GM19468 (cell line): ENCODE measurements at regions not wholly inside any gene's neighbourhood (a gene's known extent, or its start where the extent isn't known, plus 50 kb on each side); places are given as distances from the start of the nearest gene placed in this dataset.

Experiments
- ATAC-seq: cut with Tn5 transposase; IDR thresholded peaks from one replicate; pipeline ENCODE4 v1.9.1; 2021; ENCODE audit warnings: mild to moderate bottlenecking, moderate library complexity, moderate number of reproducible peaks; ENCODE audit not compliant: unreplicated experiment; ENCODE audit errors: extremely low read depth

DNA sequence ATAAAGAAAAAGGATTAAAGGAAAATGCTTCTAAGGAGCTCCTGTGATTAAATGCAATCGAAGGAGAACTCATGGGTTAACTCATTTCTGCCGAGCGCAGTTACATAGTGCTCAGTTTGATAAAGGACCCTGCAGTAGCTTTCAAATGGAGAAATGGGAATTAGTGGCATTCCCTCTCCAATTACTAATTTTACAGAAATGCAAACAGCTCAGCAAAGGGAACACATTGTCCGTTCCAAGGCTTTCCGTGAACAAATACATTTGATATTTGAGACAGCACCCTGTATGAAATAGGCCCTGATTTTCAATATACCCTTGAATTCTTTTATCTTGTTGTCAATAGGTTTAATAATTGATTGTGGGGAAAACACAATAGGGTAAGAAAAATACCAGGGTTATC is 375.9 kb upstream of the TSHZ2 start:
- no peak for ATAC-seq

DNA sequence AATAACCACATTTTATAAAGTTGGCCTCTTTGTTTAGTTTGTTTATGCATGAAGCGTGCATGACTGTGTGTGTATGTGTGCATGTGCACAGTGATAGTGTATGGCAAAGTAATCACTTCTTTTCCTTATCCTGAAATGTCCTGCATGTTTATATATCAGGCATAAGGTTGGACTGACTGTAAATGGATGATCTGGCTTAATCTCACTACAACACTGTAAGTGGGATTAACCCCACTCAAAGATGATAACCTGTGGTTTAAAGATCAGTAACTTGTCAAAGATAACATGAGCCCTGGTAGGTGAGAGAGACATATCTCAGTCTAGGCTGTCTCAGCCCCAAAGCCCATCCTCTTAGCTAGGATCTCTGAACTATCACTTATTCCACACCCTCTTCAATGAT is 376.6 kb upstream of the TSHZ2 start:
- no peak for ATAC-seq

DNA sequence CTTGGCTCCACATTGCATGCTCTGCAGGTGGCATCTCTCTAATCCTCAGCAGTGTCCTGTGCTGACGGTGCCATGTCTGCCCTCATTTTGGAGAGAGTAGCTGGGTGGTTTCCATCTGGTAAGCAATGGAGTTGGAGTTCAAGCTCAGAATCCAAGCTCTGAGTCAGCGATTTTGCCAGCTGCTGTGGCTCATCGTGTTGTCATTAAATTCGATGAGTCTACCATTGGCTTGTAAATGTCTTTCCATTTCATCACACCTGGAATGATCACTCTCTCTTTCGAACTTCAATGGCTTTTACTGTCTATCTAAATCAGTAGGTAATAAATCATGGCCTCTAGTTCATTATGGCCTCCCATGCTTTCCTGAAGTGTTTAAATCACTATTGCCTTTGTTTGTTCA is 378.5 kb upstream of the TSHZ2 start:
- ATAC-seq: no peak

DNA sequence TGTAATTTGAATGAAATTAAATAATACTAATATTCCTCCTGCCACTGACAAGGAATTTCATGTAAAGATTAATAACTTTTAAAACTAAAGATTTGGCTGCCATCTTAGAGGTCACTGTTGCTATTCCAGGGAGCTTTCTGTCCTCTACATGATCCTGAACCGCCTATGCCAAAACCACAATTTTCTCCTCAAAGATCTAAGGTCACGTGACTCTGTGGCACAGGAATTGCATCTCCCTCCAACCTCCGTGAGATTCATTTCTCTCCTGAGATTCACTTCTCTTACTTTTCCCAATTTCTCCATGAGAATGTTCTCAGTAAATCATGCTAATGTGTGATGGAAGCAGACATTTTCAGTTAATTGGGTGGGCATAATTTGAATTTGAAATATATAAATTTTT is 379.6 kb upstream of the TSHZ2 start:
- no peak for ATAC-seq

DNA sequence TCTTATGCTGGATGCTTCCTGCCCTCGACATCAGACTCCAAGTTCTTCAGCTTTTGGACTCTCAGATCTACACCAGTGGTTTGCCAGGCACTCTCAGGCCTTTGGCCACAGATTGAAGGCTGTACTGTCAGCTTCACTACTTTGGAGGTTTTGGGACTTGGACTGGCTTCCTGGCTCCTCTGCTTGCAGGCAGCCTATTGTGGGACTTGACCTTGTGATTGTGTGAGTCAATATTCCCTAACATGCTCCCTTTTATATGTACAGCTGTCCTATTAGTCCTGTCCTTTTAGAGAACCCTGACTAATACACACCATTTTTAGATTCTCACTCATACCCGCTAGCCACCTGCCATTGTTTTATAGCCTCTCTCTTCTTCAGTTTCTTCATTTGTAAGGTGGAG is 382.1 kb upstream of the TSHZ2 start:
- ATAC-seq: no peak

DNA sequence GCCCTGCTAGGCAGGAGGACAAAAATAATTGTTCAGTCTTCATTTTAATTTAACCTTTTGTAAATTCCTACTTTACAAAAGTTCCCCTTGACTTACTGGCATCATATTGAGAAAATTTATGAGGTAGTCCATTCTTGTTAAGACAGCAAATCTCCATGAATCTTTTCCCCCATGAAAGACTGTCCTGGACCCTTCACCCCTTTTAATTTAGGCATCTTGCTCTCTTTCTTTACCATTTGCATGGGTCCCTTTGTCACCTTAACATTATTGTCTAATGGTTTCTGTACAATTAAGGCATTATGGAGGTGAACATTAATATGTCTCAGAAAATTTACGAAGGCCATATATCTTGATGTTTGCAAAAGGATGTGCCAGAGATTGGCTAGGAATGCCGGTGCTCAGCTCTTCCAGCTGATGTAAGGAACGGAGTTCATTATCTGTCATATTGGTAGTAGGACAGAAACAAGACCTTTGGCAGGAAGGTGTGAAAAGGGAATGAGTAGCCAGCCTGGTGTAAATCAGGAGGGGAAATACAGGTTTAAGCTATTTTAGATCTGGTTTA is 382.8 kb upstream of the TSHZ2 start:
- no peak for ATAC-seq

DNA sequence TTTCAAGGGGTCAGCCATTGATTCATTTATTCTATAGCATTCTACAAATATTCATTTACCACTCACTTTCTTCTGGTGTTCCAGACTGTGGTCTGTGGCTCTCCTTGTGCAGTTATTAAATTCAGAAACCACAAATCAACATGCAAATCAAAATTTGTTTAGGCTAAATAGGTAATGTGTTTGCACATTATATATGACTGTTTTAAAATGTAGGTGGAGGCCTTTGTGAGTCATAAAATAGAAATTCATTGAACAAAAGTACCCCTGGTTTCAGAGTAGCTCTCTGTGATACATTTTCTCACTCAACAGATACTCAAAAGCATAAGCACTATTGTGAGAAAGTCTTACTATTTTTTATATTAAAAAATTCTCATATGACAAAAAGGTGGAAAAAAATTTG is 385.5 kb upstream of the TSHZ2 start:
- no peak for ATAC-seq

DNA sequence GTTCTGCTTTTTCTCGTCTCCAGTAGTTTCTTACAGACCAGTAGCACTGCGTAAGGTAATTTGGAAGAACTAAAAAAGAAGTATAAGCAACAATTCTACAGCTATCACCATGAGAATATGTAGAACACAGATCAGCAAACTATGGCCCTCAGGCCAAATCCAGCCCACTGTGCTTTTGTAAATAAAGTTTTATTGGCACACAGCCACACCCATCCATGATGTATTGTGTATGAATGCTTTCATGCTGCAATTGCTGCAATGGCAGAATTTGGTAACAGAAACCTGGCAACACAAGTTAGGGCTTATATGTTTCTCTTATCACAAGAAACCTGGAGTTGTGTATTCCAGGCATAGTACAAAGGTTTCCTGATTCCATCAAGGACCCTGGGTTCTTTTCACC is 386.8 kb upstream of the TSHZ2 start:
- ATAC-seq: no peak

DNA sequence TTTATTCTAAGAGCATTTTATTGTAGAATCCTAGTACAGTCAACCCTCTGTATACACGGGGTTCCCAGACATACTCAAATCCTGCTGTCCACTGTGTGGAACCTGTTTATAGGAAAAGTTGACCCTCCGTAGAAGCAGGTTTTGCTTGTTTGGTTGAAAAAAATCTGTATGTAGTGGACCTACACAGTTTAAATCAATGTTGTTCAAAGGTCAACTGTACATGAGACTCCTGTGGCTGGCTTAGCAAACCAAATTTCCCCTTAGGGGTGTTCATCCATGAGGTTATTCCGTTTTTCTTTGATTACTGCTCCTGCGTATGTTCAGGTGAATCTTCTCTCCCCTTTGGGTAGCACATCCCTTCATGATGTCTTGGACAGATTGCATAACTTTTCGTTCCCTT is 387.0 kb upstream of the ZFP64 start:
- no peak for ATAC-seq

DNA sequence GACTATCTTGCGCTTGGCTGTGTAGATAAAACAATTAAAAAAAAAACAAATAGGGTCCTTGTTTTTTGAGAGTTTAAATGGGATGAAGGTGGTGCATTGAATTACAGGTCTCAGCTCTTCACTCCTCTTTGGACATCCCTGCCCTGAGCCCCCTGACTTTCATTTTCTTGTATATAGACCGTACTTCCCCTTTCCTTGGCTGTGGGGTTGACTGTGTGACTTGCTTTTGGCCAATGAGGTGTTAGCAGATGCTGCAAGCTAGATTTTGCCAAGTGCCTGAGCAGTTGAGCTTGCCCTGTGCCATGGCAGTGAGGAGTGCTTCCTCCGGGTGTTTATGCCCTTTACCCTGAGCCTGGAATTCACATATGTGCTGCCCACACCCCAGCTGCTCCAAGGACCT is 386.1 kb upstream of the ZFP64 start:
- ATAC-seq: no peak

DNA sequence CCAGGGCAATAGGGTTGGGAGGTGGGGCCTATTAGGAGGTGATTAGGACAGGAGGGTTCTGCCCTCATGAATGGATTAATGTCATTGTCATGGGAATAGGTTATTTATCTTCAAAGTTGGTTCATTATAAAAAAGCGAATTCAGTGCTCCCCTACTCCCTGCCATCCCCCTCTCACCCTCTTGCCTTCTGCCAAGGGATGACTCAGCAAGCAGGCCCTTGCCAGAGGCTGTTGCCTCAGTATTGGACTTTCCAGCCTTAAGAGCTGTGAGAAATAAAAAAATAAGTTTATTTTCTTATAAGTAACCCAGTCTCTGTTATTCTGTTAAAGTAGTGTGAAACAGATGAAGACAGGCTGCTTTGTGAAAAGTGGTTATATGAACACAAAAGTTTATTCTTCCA is 381.1 kb upstream of the ZFP64 start:
- ATAC-seq: no peak

DNA sequence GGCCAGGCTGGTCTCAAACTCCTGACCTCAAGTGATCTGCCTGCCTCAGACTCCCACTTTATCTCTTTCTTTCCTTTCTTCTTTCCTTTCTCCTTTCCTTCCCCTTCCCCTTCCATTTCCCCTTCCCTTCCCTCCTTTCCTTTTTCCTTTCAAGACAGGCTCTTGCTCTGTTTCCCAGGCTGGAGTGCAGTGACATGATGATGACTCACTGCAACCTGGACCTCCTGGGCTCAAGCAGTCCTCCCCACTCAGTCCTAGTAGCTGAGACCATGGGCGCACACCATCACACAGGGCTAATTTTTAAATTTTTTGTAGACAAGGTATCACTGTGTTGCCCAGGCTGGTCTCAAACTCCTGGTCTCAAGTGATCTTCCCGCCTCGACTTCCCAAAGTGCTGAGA is 377.6 kb upstream of the ZFP64 start:
- ATAC-seq: no peak

DNA sequence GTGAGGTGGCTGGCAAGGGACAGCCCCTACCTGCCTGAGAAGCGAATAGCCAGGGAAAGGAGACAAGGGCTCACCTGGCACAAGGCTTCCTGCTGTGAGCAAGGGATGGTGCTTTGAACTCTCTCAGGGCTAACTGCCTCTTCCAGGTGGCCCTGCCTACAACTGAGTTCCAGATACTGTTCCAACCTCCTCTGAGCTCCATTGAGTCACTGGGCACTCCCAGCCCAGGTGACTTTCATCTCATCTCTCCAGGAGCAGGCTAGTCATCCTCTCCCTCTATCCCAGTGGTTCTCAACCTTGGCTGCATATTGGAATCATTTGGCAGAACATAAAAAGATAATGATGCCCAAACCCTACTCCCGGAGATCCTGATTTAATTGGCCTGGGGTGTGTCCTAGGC is 374.0 kb upstream of the ZFP64 start:
- no peak for ATAC-seq

DNA sequence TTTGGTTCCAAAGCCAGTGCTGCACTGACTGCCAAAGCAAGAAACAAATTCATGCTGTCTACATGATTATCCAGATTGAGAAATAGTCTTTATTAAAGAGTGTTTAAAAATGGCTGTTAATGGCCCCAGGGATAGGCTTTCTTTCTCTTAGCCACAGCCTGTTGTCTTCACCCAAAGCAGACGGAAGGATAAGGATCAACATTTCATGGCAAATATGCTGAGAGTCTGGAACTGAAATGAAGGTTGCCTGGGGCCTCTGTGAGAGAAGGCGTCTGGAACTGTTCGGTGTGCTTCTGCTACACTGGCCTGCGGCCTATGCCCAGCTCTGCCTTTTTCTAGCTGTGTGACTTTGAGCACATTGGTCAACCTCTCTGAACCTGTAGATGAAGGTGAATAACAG is 373.0 kb upstream of the ZFP64 start:
- no peak for ATAC-seq

DNA sequence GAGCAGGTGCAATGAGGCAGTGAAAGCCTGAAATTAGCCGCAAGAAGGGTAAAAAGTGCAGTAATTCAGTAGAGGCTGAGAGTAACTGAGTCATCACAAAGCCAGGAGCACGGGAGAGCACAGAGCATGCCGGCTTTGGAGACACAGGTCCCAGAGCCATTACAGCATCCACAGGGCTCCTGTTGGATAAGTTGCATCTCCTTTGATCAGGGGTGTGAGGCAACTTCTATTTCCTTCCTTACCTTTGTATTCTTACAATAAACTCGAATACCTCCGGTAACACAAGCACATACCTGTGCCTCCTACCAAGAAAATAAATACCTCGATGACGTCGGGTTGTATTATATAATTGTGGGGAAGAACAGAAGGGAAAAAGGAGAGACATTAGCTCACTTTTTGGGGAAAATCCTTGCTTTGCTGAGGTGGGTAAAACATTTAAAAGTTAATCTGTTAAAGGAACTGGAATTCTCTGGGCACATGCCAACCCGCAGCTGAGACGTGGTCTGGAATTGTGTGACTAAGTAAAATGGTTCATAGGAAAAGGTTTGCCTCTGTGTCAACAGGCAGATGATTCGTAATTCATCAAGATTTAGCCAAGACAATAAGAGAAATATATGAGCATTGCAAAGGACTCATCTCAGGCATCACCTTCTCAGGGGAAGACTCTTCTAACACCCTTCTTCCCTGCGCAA is 360.7 kb upstream of the ZFP64 start:
- ATAC-seq: no peak

DNA sequence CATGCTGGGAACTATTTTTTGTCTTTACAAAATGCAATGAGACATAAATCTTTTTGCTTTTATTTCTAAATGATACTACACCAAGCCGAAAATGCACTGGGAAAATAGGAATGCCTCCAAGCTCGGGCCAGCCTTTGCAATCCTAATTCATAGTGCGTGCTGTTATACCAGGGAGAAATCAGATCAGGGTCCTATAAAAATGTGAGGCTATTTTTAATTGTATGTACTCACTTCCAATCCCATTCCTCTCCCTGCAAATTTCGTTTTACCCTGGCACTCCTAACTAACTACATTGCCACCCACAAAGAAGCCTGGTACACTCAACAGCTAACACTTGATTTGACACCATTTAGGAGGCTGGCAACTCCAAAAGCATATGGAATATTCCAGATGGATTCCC is 350.6 kb upstream of the ZFP64 start:
- no peak for ATAC-seq

DNA sequence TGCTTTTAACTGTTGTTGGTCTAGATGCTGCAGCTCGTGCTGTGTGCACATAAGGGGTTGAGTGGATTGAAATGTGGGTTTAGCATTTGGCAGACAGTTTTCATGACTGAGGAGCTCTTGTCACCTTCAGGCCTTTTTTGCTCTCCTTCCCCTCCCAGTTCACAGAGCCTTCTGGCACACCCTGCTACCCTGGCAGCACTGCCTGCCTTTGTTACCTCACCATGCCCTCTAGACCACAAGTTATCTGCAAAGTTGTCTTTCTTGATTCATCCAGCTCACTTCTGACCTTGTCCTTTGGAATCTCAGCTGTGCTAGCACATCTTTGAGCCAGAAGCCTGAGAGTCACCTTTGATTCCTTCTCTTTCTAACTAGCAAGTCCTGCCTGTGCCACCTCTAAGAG is 348.9 kb upstream of the ZFP64 start:
- ATAC-seq: no peak

DNA sequence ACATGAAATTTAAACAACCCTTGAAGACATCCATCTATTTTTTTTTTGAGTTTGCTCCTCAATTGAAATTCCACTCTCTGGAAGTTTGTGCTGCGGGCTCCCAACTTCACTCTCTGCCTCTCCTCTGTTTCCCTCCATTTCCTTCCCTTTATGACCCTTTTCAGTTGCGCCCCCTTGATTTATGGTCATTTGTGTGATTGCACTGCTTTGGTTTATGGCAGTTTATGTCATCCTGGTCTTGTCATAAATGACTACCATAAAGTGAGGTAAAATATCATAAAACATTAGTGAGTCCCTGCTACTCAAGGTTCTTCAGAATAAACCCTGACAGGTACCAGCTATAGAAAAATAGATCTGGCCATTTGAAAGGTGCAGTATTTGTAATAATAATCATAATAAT is 348.3 kb upstream of the ZFP64 start:
- no peak for ATAC-seq

DNA sequence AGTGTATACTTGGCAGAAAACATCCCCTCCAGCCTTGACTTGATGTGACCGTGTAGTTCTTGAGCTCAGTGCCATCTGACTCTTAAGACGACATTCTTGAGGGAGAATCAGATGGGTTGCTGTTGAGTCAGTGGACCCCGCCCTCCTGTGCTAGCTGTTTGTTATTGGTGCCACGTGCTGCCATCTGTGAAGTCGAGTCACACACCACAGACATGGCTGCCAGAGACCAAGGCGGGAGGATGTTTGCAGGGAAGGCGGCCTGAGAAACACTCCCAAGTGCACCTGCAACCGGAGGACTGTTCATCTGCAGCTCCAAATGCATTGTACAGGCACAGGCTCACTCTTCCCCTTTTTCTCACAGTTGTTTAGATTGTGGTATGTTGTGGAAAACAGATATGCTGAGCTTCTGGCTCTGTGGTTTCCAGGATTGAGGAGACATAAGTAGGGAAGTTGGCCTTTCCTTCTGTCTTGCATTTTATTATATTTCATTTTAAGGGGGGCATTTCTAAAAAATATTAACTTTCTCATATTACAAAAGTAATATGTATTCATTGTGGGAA is 345.3 kb upstream of the ZFP64 start:
- no peak for ATAC-seq

DNA sequence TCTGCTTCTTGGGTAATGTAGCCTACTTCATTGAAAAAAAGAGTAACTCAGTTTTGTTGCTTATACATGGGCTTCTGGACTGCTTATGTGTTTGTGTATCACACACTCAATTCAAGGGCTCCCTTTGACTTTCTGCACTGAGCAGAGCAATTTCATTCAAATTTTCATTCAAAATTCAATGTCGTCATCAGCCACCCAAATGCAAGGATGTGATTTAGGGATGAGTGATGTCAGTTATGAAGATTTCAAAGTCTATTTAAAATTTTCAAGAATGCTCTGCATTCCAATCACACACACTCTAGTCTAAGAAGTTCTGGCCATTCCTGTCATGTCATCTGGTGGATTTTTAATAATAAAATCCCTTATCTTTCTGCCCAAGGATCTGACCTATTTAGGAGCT is 344.5 kb upstream of the ZFP64 start:
- ATAC-seq: no peak

DNA sequence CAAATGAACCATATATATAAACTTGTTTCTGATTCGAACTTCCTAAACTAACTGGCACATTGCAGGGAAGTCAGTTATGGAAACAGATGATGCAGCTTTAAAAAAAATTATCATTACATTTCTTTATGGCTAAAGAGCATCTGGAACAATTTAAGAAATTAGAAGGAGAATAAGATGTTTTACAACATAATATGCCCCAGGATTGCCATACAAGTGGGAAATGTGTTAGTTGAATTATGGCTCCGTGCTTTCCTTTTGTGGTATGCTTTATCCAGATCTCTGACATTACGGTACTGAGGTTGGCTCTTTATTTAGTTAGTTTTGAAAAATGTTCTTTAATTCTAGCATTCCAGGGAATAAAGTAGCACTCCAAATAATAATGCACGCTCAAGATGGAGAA is 343.0 kb upstream of the ZFP64 start:
- ATAC-seq: no peak

DNA sequence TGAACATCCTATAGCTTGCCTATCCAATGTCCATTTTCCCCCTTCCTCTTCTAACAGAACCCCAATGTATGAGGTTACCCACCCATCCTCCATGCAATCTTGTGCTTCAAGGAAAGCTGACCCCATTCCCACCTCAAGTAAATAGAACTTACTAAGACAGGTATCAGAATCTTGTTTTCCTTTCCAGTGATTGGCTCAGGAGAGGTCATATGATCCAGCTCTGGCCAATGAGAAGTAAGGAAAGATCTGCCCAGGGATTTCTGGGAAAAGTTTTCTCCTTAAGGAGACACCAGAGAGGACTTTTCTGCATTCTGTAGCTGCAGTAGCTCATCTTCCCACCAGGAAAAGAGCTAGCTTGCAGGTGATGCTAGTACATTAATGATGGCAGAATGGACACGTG is 341.8 kb upstream of the ZFP64 start:
- no peak for ATAC-seq
